Osteoblast (primary cell): ENCODE measurements at regions not wholly inside any gene's neighbourhood (a gene's known extent, or its start where the extent isn't known, plus 50 kb on each side); places are given as distances from the start of the nearest gene placed in this dataset.

Experiments
- DNase-seq: peaks from one replicate; pipeline ENCODE4 v3.0.0; 2011; ENCODE audit warnings: low spot score, mixed read lengths; ENCODE audit not compliant: insufficient read length; ENCODE audit errors: missing footprints
- H2AFZ ChIP-seq: 2 replicates; pipeline ENCODE4 v1.6.0; 2011; ENCODE audit warnings: mild to moderate bottlenecking, low read length
- H3K27ac ChIP-seq: 2 replicates; pipeline ENCODE4 v1.5.1; 2011; ENCODE audit warnings: mild to moderate bottlenecking, low read depth, low read length, moderate library complexity
- H3K27me3 ChIP-seq: 2 replicates; pipeline ENCODE4 v1.6.0; 2012; ENCODE audit warnings: mild to moderate bottlenecking, control low read depth, inconsistent platforms, low read length, moderate library complexity; ENCODE audit not compliant: insufficient read depth
- H3K36me3 ChIP-seq: 2 replicates; pipeline ENCODE4 v1.5.1; 2011; ENCODE audit warnings: mild to moderate bottlenecking, low read length, control low read depth, moderate library complexity; ENCODE audit not compliant: insufficient read depth
- H3K4me1 ChIP-seq: 2 replicates; pipeline ENCODE4 v1.5.1; 2011; ENCODE audit warnings: mild to moderate bottlenecking, low read length, control low read depth, moderate library complexity; ENCODE audit not compliant: insufficient read depth
- H3K4me2 ChIP-seq: 2 replicates; pipeline ENCODE4 v1.6.0; 2011; ENCODE audit warnings: mild to moderate bottlenecking, low read length; ENCODE audit not compliant: insufficient read depth
- H3K4me3 ChIP-seq: fragments of 200-600 bp; sonication (generic); 3 replicates; pipeline ENCODE4 v1.5.1; 2012; ENCODE audit warnings: mild to moderate bottlenecking, low read length, inconsistent platforms; ENCODE audit not compliant: insufficient read depth
- H3K79me2 ChIP-seq: 2 replicates; pipeline ENCODE4 v1.6.0; 2012; ENCODE audit warnings: mild to moderate bottlenecking, low read length, control low read depth, inconsistent platforms; ENCODE audit not compliant: insufficient read depth
- H3K9me3 ChIP-seq: 2 replicates; pipeline ENCODE4 v1.5.1; 2011; ENCODE audit warnings: low read depth, low read length, control low read depth
- H4K20me1 ChIP-seq: 2 replicates; pipeline ENCODE4 v1.6.0; 2012; ENCODE audit warnings: mild to moderate bottlenecking, low read length, control low read depth; ENCODE audit not compliant: insufficient read depth
- TF ChIP-seq, protein P1 (sequence below): IDR thresholded peaks from 2 replicates; pipeline ENCODE4 v1.5.1; 2011; ENCODE audit warnings: mild to moderate bottlenecking, low read depth, low read length, moderate library complexity; ENCODE audit errors: extremely low read depth

DNA sequence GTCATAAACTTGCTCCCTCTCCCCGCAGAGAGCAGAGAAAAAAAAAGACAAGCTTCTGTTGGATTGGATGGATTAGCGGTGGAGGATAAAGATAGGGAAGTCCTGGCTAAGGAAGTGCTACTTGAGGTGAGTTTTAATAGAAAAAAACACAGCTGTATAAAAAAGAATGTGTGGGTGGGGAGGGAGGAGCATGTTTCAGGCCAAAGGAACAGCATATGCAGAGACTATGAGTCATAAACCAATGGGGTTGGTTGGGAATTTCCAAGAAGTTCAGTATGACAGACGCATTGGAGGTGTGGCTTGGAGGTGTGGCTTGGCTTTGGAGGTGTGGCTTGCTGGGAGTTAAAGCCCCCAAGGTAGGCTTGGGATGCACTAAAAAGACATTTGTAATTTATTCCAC is 103.0 kb upstream of the LSM8 start:
- Histone ChIP-seq H2AFZ (no peak overlapping the region), H3K27ac (no peak overlapping the region)

DNA sequence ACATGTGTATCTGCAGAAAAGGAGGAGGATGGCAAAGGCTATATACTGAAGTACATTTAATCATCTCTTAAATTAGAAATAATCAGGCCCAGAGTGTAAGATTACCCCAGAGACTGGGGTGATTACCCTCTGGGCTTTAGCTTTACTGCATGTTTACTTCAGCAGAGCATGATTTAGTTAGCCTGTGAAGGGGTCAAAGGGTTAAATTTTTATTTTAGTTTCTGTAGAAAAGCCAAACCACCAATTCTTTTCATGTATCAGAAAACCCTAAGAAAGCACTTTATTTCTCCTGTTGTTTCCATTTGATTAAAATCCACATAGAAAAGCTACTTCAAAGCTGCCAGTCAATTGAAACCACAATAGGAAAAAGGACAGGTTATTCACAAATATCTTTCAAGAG is 101.5 kb upstream of the LSM8 start:
- Histone ChIP-seq H3K36me3 (no peaks in the 10 kb centered on the region), H3K4me3 (no peak overlapping the region), H3K27ac (no peak overlapping the region), H3K4me2 (no peak overlapping the region), H3K79me2 (no peaks in the 10 kb centered on the region), H2AFZ (no peak overlapping the region), H3K27me3 (no peaks in the 10 kb centered on the region), H3K9me3 (no peaks in the 10 kb centered on the region), H4K20me1 (no peaks in the 10 kb centered on the region), H3K4me1 (no peaks in the 10 kb centered on the region)
- DNase-seq: no peak
- TF ChIP-seq, protein P1, sequence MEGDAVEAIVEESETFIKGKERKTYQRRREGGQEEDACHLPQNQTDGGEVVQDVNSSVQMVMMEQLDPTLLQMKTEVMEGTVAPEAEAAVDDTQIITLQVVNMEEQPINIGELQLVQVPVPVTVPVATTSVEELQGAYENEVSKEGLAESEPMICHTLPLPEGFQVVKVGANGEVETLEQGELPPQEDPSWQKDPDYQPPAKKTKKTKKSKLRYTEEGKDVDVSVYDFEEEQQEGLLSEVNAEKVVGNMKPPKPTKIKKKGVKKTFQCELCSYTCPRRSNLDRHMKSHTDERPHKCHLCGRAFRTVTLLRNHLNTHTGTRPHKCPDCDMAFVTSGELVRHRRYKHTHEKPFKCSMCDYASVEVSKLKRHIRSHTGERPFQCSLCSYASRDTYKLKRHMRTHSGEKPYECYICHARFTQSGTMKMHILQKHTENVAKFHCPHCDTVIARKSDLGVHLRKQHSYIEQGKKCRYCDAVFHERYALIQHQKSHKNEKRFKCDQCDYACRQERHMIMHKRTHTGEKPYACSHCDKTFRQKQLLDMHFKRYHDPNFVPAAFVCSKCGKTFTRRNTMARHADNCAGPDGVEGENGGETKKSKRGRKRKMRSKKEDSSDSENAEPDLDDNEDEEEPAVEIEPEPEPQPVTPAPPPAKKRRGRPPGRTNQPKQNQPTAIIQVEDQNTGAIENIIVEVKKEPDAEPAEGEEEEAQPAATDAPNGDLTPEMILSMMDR: no peak

More for the DNA sequence above, 103.0 kb upstream of the LSM8 start:
- no peaks in the 10 kb centered on the region for H3K36me3 ChIP-seq
- TF ChIP-seq, protein P1: no peak
- peak; percentile 51 for DNase-seq
- no peaks in the 10 kb centered on the region for H3K9me3 ChIP-seq
- H3K4me2 ChIP-seq: no peak overlapping the region
- H3K79me2 ChIP-seq: no peaks in the 10 kb centered on the region
- H3K27me3 ChIP-seq: no peaks in the 10 kb centered on the region
- H3K4me3 ChIP-seq: no peak overlapping the region
- no peaks in the 10 kb centered on the region for H3K4me1 ChIP-seq
- no peaks in the 10 kb centered on the region for H4K20me1 ChIP-seq

DNA sequence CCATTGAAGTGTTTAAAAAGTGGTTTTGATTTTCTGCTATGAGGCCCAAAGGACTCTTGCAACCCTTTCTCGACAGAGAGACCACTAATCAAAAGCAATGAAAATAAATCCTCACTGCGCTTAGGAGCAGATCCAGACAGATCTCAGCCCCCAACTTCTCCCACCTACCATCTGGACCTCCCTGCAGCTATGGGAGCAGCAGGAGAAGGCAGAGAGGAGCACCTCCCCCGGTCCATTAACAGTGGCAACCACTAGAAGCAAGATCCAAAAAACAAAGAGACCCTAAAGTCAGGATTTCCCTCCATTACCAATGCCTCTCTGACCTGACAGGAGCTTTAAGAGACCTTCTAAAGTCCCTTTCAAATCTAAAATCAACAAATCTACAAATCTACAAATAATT is 99.0 kb upstream of the LSM8 start:
- Histone ChIP-seq H3K4me1 (no peaks in the 10 kb centered on the region), H3K4me2 (no peak overlapping the region), H3K36me3 (no peaks in the 10 kb centered on the region), H3K79me2 (no peaks in the 10 kb centered on the region), H3K9me3 (no peaks in the 10 kb centered on the region), H2AFZ (no peak overlapping the region), H3K27ac (no peak overlapping the region), H3K4me3 (no peak overlapping the region), H3K27me3 (no peaks in the 10 kb centered on the region), H4K20me1 (no peaks in the 10 kb centered on the region)
- TF ChIP-seq, protein P1: no peak
- no peak for DNase-seq

DNA sequence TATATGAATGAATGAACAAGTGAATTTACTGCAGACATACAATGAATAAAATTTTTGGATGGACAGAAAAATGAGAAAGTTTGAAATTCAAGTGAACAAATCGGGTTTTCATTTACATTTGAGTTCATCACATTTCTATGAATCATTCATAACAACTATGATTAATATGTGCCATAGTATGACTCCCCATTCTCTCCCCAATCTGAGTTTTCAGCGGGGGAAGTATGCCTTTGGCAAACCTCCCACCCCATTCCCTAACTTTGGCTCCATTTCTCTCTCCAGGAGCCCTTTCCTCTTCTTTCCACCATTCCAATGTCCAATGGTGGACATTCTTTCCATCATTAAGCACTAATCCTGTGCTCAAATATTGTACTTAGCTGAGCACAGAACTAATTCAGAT is 96.8 kb upstream of the LSM8 start:
- H3K79me2 ChIP-seq: no peaks in the 10 kb centered on the region
- no peaks in the 10 kb centered on the region for H3K36me3 ChIP-seq
- H3K9me3 ChIP-seq: no peaks in the 10 kb centered on the region
- no peak overlapping the region for H3K27ac ChIP-seq
- TF ChIP-seq, protein P1: no peak
- H3K4me2 ChIP-seq: no peak overlapping the region
- no peaks in the 10 kb centered on the region for H4K20me1 ChIP-seq
- H3K27me3 ChIP-seq: no peaks in the 10 kb centered on the region
- H3K4me1 ChIP-seq: no peaks in the 10 kb centered on the region
- H3K4me3 ChIP-seq: no peak overlapping the region
- DNase-seq: no peak
- H2AFZ ChIP-seq: no peak overlapping the region
